ENCODE measurements at regions not wholly inside any gene's neighbourhood (a gene's known extent, or its start where the extent isn't known, plus 50 kb on each side); places are given as distances from the start of the nearest gene placed in this dataset.

- H3K4me1 ChIP-seq = no peaks in the 10 kb centered on the region
- no peak for TF ChIP-seq Cebpa-rat (IDR thresholded peaks at IDR 0.05)
- H3K9ac ChIP-seq = no peak overlapping the region
- no peaks in the 10 kb centered on the region for H4K20me1 ChIP-seq
- peaks cover 3 to 12% (median 6%) of the 10 kb centered on the region in 11 experiments; a peak in 21 of 22 replicates for H3K9me3 ChIP-seq (replicated peaks in 1 of 11)
- no peak overlapping the region for H3K4me2 ChIP-seq
- H3K27me3 ChIP-seq = no peaks in the 10 kb centered on the region
- H3K4me3 ChIP-seq = no peak overlapping the region
- H3K27ac ChIP-seq = no peak overlapping the region
- no peaks in the 10 kb centered on the region for H3K36me3 ChIP-seq
Observed at GRCh38 chr4:151831526-151831925, 70.7 kb upstream of the GATB start.

GRCh38 chr4:151830168-151830567, 69.4 kb upstream of the GATB start:
- Histone ChIP-seq H3K27me3 (no peaks in the 10 kb centered on the region), H3K27ac (no peak overlapping the region), H3K4me2 (no peak overlapping the region), H3K9ac (no peak overlapping the region), H3K4me3 (no peak overlapping the region), H3K4me1 (no peaks in the 10 kb centered on the region), H4K20me1 (no peaks in the 10 kb centered on the region), H3K36me3 (no peaks in the 10 kb centered on the region), H3K9me3 (replicated peaks in 1 of 11) (peaks cover 16 to 25% (median 18%) of the 10 kb centered on the region in 11 experiments)
- no peak for TF ChIP-seq Cebpa-rat (IDR thresholded peaks at IDR 0.05)

- TF ChIP-seq Cebpa-rat (IDR thresholded peaks at IDR 0.05) = no peak
Observed at GRCh38 chr4:151829309-151829708, 68.5 kb upstream of the GATB start.

GRCh38 chr4:151824656-151825055, 63.8 kb upstream of the GATB start:
- Histone ChIP-seq H3K9me3 (replicated peaks in 1 of 11) (peaks cover 16 to 31% (median 20%) of the 10 kb centered on the region in 11 experiments), H3K36me3 (no peaks in the 10 kb centered on the region), H4K20me1 (no peaks in the 10 kb centered on the region), H3K4me3 (no peak overlapping the region), H3K27me3 (no peaks in the 10 kb centered on the region), H3K27ac (no peak overlapping the region), H3K9ac (no peak overlapping the region), H3K4me1 (no peaks in the 10 kb centered on the region), H3K4me2 (no peak overlapping the region)
- TF ChIP-seq Cebpa-rat (IDR thresholded peaks at IDR 0.05) = no peak

More at GRCh38 chr4:151829309-151829708, 68.5 kb upstream of the GATB start:
- Histone ChIP-seq H3K27ac (no peak overlapping the region), H3K9ac (no peak overlapping the region), H3K9me3 (replicated peaks in 1 of 11) (peaks cover 16 to 31% (median 20%) of the 10 kb centered on the region in 11 experiments), H3K36me3 (no peaks in the 10 kb centered on the region), H3K4me3 (no peak overlapping the region), H3K27me3 (no peaks in the 10 kb centered on the region), H3K4me2 (no peak overlapping the region), H4K20me1 (no peaks in the 10 kb centered on the region), H3K4me1 (no peaks in the 10 kb centered on the region)

GRCh38 chr4:151822331-151822730, 61.5 kb upstream of the GATB start:
- peaks cover 16 to 36% (median 27%) of the 10 kb centered on the region in 11 experiments for H3K9me3 ChIP-seq (replicated peaks in 1 of 11)
- H3K4me2 ChIP-seq = no peak overlapping the region
- no peak overlapping the region for H3K9ac ChIP-seq
- H4K20me1 ChIP-seq = no peaks in the 10 kb centered on the region
- no peaks in the 10 kb centered on the region for H3K36me3 ChIP-seq
- no peak overlapping the region for H3K27ac ChIP-seq
- H3K4me3 ChIP-seq = no peak overlapping the region
- no peaks in the 10 kb centered on the region for H3K27me3 ChIP-seq
- no peak for TF ChIP-seq Cebpa-rat (IDR thresholded peaks at IDR 0.05)
- no peaks in the 10 kb centered on the region for H3K4me1 ChIP-seq

- Histone ChIP-seq H3K9me3 (replicated peaks in 1 of 11) (peaks cover 4 to 22% (median 12%) of the 10 kb centered on the region in 11 experiments; a peak in 18 of 22 replicates), H3K36me3 (no peaks in the 10 kb centered on the region), H3K27me3 (no peaks in the 10 kb centered on the region), H3K4me3 (no peak overlapping the region), H3K9ac (no peak overlapping the region), H3K4me2 (no peak overlapping the region), H4K20me1 (no peaks in the 10 kb centered on the region), H3K27ac (no peak overlapping the region), H3K4me1 (no peaks in the 10 kb centered on the region)
- TF ChIP-seq Cebpa-rat (IDR thresholded peaks at IDR 0.05) = no peak
Observed at GRCh38 chr4:151820004-151820403, 59.2 kb upstream of the GATB start.

GRCh38 chr4:151811403-151811802, 50.6 kb upstream of the GATB start:
- no peak overlapping the region for H3K4me3 ChIP-seq
- H3K9me3 ChIP-seq (replicated peaks in 1 of 11) = peaks cover 0 to 4% (median 0%) of the 10 kb centered on the region in 11 experiments; a peak in 2 of 22 replicates
- H3K4me2 ChIP-seq = no peak overlapping the region
- H3K36me3 ChIP-seq = no peaks in the 10 kb centered on the region
- H3K27me3 ChIP-seq = no peaks in the 10 kb centered on the region
- H3K9ac ChIP-seq = no peak overlapping the region
- TF ChIP-seq Cebpa-rat (IDR thresholded peaks at IDR 0.05) = no peak
- peaks cover 0 to 9% (median 0%) of the 10 kb centered on the region in 10 experiments; a peak in 3 of 20 replicates for H3K4me1 ChIP-seq
- no peak overlapping the region for H3K27ac ChIP-seq
- no peaks in the 10 kb centered on the region for H4K20me1 ChIP-seq
